ENCODE measurements at regions not wholly inside any gene's neighbourhood (a gene's known extent, or its start where the extent isn't known, plus 50 kb on each side); places are given as distances from the start of the nearest gene placed in this dataset.
"Not testable (repeated sequence)": the region's sequence is repeated elsewhere in the genome, so short reads cannot be mapped to it uniquely, and the experiment has no call there.

GRCh38 chr10:36556468-36556867 lies 568.9 kb upstream of the ANKRD30A start:
- DNase-seq = no peak

GRCh38 chr10:36555036-36555435 lies 570.4 kb upstream of the ANKRD30A start:
- no peak for DNase-seq

- DNase-seq = no peak
Measured at GRCh38 chr10:36547965-36548364, 577.4 kb upstream of the ANKRD30A start.

- no peak for DNase-seq
Measured at GRCh38 chr10:36542493-36542892, 582.9 kb upstream of the ANKRD30A start.

GRCh38 chr10:36540611-36541010 lies 584.8 kb upstream of the ANKRD30A start:
- no peak for DNase-seq

GRCh38 chr10:36538953-36539586 lies 586.3 kb upstream of the ANKRD30A start:
- DNase-seq = no peak

- DNase-seq = no peak
Measured at GRCh38 chr10:36534471-36535002, 590.9 kb upstream of the ANKRD30A start.

GRCh38 chr10:36533861-36534260 lies 591.5 kb upstream of the ANKRD30A start:
- no peak for DNase-seq

- no peak for DNase-seq
Measured at GRCh38 chr10:36533316-36533715, 592.1 kb upstream of the ANKRD30A start.

GRCh38 chr10:36531621-36532020 lies 593.8 kb upstream of the ANKRD30A start:
- no peak for DNase-seq

GRCh38 chr10:36526033-36526432 lies 599.4 kb upstream of the ANKRD30A start:
- DNase-seq = no peak

GRCh38 chr10:36524126-36524525 lies 601.3 kb upstream of the ANKRD30A start:
- not testable (repeated sequence) for DNase-seq

GRCh38 chr10:36519909-36520308 lies 605.5 kb upstream of the ANKRD30A start:
- no peak for DNase-seq

GRCh38 chr10:36516281-36516680 lies 609.1 kb upstream of the ANKRD30A start:
- no peak for DNase-seq

- peak; percentile 37 for DNase-seq
Measured at GRCh38 chr10:36515319-36515718, 610.1 kb upstream of the ANKRD30A start.

- DNase-seq = no peak
Measured at GRCh38 chr10:36507715-36508114, 617.7 kb upstream of the ANKRD30A start.

GRCh38 chr10:36506697-36507496 lies 618.5 kb upstream of the ANKRD30A start:
- no peak for DNase-seq

GRCh38 chr10:36506261-36506660 lies 619.1 kb upstream of the ANKRD30A start:
- no peak for DNase-seq

- no peak for DNase-seq
Measured at GRCh38 chr10:36504758-36505157, 620.6 kb upstream of the ANKRD30A start.

- no peak for DNase-seq
Measured at GRCh38 chr10:36500266-36500665, 625.1 kb upstream of the ANKRD30A start.

GRCh38 chr10:36499693-36500092 lies 625.7 kb upstream of the ANKRD30A start:
- DNase-seq = no peak

GRCh38 chr10:36496758-36497157 lies 628.6 kb upstream of the ANKRD30A start:
- DNase-seq = no peak

- DNase-seq = no peak
Measured at GRCh38 chr10:36494371-36494770, 631.0 kb upstream of the ANKRD30A start.
